HG02981 (cell line): ENCODE measurements at regions not wholly inside any gene's neighbourhood (a gene's known extent, or its start where the extent isn't known, plus 50 kb on each side); places are given as distances from the start of the nearest gene placed in this dataset.
A peak's percentile ranks its signal among the peaks of the same experiment; 100 is the strongest.

Experiments
- ATAC-seq: cut with Tn5 transposase; IDR thresholded peaks from one replicate; pipeline ENCODE4 v1.9.1; 2021; ENCODE audit warnings: mild to moderate bottlenecking, moderate library complexity; ENCODE audit not compliant: unreplicated experiment

DNA sequence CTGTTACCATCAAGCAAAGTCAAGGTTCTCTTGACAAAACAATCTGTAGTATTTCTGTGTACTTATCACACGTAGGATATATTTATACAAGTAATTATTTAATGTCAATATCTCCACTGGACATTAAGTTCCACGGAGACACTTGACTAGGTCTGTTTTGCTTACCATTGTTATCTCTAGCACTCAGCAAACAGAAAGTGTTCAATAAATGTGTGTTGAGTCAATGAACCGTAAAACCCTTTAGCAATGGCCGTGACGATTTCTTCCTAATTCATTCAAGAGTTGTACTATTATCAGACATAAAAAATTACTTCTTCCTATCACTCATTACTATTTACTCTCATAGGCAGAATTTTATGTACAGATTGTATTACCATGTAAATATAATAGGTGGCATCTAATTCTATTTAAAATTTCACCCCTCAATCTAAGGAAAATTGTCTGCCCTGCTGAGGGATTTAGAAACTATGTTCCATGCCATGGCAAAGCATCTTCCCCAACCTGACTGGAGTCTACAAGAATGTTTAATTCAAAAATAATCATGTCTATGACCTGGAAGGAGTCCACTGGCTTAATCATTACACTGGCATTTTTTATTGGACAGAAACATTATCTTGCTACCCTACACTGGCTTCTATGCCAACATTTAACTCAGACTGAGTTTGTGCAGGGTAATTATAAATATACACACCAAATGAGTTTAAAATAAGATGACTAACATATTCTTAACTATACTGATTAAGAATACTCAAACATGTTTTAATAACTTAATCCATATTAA, 301.9 kb downstream of the ZEB2 start:
- no peak for ATAC-seq

DNA sequence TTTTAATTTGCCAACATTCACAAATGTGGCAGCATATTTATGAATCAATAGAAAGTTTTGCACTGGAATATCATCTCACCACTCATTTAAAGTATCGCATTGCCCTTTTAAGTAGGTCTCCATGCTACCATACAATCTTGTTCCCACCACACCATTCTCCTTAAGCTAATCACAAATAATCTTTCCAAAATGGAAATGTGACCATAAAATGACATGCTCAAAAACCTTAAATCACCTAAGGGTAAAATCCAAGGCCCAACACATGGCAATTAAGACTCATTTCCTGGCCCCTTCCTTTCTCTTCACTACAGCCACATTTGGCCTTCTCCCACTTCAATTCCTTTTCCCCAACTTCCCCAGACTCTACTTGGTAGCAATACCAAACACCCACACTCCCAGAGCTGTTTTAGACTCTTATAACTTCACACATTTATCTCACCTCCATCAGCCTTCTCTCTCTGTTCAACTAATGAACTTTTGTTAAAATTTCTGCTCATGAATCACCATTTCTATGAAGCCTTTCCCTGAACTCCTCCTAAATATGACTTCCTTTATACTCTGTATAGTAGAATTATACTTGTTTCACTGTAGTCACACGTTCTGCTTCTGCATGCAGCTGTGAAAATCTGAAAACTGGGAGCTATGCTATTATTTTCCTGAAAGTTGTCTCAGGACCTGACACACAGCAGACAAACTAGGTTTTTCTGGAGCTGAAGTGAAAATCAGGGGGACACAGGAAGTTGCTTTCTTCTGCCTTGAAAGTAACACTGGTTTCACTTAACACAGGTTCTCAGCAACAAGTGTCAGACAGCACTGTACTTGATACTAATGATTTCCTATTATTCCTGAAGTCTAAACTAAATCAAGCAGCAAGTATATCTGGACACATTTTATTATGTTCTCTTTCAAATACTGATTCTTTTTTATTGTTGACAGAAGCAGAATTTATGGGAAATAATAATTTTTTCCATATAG, 303.9 kb downstream of the ZEB2 start:
- peak; percentile 62 for ATAC-seq

DNA sequence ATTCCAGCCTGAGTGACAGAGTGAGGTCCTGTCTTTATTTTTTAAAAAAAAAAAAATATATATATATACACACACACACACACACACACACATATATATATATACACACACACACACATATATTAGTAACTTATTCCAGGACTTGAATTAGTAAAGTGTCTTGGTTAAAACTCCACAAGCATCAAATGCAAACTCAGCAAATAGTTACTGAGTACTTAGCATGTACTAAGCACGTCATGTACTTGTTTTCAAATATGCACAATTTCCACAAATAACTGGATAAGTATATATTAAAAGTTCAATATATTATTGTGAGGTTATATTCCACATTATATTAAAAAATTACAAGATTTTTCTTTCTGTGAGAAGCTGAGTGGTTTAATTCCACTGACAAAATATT, 304.7 kb downstream of the ZEB2 start:
- no peak for ATAC-seq

- ATAC-seq: peak; percentile 80
These were observed 306.1 kb downstream of the ZEB2 start for GRCh38 chr2:144213797-144214196.

DNA sequence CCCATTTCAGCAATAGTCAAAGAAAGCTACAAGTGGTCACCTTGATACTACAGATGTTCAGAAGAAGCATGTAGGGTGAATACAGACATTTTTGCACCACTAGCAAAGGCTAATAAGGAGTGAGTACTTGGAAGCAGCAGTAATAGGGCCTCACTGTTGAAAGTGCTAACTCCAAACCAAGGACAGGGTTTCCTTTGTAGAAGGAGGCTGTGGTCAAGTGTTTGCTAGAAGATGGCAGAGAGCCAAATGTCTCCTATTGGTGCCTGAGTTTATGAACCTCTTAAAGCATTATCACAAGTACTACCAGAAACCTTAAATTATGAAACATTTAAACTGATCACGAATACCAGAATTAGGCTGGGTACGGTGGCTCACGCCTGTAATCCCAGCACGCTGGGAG, 308.1 kb downstream of the ZEB2 start:
- ATAC-seq: no peak

DNA sequence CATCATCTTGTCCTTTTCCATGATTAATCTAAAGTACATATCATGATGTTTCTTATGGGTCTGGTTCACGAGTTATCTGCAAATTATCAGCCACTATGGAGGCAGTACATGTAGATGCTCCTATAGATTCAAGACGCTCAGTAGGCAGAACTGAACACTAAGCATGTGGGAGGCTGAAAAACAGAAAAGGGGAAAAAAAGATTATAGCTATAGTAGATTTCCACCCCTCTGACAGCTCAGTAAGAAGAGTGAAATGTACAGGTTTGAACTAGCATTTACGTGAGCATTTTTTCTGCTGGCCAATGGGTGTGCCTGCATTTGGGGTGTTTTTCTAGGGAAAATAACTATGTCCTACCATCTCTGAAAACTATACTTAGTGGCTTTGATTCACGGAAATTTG, 308.9 kb downstream of the ZEB2 start:
- ATAC-seq: no peak

DNA sequence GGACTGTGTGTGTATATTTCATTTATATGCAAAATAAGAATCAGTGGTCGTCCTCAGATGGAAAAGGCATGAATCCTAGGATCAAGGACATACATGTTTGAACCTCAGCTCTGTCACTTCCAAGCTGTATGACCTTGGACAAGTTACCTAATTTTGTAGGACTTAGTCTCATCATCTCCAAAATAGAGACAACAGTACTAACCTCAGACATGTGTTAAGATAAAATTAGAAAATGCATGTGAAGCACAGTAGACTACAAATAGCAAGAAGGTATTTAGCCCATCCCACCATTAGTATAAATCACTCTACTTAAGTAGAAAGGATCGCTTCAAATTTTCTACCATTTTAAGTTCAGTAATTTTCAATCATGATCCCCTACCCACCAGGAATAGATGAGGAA, 309.8 kb downstream of the ZEB2 start:
- ATAC-seq: no peak

GRCh38 chr2:144208924-144209323, 311.0 kb downstream of the ZEB2 start:
- ATAC-seq: no peak

GRCh38 chr2:144206019-144206418, 313.9 kb downstream of the ZEB2 start:
- no peak for ATAC-seq

- no peak for ATAC-seq
These were observed 318.0 kb downstream of the ZEB2 start for GRCh38 chr2:144201868-144202468.

DNA sequence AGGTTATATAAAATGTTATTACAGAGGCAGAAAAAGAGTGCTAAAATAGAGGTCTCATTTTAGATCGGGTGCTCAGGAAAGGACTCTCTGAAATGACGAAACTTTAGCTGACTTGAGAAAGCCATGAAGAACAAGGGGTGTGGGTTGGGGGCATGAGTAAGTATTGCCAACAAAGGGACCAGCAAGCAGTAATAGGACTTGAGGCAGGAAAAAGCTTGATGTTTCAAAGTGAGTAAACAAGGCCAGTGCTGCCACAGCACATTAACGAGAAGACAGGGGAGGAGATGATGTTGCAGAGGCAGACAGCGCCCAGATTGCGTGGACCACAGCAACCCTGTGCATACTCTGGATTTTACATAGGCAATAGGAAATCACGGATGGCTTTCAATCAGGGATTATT, 318.8 kb downstream of the ZEB2 start:
- no peak for ATAC-seq

- ATAC-seq: no peak
These were observed 321.8 kb downstream of the ZEB2 start for GRCh38 chr2:144198116-144198515.

DNA sequence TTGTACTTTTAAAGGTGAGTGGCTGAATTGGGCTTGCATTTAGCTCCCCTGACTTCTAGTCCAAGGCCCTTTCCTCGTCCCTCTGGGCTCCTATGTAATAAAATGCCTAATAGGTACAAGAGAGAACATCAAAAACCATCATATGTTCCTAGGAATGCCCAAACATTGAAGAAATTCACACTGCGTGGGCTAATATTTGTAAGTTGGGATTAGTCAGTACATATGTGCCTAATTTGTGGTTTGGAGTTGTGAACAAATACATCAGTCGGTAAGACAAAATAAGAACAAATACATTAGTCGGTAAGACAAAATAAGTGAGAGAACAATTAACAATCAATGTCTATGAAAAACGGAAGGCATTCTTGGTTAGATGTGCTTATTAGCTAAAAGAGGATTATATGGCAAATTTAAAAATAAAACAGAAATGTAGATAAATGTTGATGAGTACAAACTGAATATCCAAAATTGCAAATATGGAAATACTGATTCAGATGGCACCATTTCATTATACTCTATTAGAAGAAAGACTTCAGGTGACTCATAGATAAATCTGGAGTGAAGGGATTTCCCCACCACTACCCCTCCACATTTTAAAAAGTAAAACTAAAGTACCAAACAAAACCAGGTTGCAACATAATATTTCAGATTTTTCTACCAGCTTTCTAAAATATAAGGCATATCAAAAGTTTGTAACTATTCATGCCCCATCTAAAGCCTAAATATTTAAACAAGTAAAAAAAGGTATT, 325.4 kb downstream of the ZEB2 start:
- no peak for ATAC-seq

- no peak for ATAC-seq
These were observed 328.9 kb downstream of the ZEB2 start for GRCh38 chr2:144190908-144191605.

GRCh38 chr2:144183727-144184126, 336.2 kb downstream of the ZEB2 start:
- peak; percentile 100 for ATAC-seq

GRCh38 chr2:144181001-144181400, 338.9 kb downstream of the ZEB2 start:
- no peak for ATAC-seq

GRCh38 chr2:144180131-144180530, 339.8 kb downstream of the ZEB2 start:
- no peak for ATAC-seq

- no peak for ATAC-seq
These were observed 349.7 kb downstream of the ZEB2 start for GRCh38 chr2:144170179-144170578.

- no peak for ATAC-seq
These were observed 353.2 kb downstream of the ZEB2 start for GRCh38 chr2:144166743-144167142.

DNA sequence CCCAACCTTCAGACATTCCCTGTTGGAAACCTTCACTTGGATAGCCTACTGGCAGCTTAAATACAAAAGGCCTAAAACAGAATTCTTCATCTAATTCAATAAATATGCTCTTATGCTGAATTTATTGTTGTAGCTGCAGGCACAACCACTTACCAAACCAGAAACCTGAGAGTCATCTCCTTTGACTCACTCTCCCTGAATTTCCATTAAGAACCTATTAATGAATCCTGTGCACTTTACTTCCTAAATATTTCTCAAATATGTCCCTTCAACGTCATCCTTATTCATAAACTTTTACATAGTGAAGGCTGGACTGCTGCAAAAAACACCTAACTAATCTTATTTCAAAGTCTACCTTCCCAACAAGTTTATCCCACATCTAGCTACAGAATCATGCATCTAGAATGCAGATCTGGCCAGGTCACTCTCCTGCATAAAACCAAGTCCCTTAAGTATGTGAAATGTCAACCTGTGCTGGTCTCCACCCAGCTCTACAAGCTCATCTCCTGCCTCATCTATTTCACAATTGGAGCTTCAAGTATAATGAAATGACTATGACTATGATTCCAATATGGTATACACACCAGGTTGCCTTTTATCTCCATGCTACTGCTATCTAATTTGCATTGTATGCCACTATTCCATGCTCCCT, 354.2 kb downstream of the ZEB2 start:
- ATAC-seq: no peak
